CD14-positive monocyte (primary cell): ENCODE measurements at regions not wholly inside any gene's neighbourhood (a gene's known extent, or its start where the extent isn't known, plus 50 kb on each side); places are given as distances from the start of the nearest gene placed in this dataset.

Experiments used
- DNase-seq, 3 donors: peaks; one replicate each; pipeline ENCODE4 v3.0.0-alpha.2; 2011 to 2022
- H2AFZ ChIP-seq: 2 replicates; pipeline ENCODE4 v1.6.0; 2012; ENCODE audit warnings: mild to moderate bottlenecking, low read depth, low read length, inconsistent platforms; ENCODE audit not compliant: insufficient read depth, poor library complexity, severe bottlenecking
- H3K27ac ChIP-seq, 2 donors: 1 replicate in 1 of 2; 2 replicates in 1 of 2; pipeline ENCODE4 v1.5.1; 2012 to 2013; ENCODE audit warnings: low read length in 2 of 2, control low read depth in 1 of 2, inconsistent platforms in 1 of 2, low read depth in 1 of 2, mild to moderate bottlenecking in 1 of 2
- H3K27me3 ChIP-seq, 2 donors: one replicate each; pipeline versions ENCODE4 v1.6.0 to v1.6.1; 2011 to 2013; ENCODE audit warnings: low read length in 2 of 2; ENCODE audit not compliant: control insufficient read depth in 2 of 2, insufficient read depth in 2 of 2
- H3K36me3 ChIP-seq, 2 donors: replicated peaks in 1 of 2; 1 replicate in 1 of 2; 2 replicates in 1 of 2; pipeline versions ENCODE4 v1.5.1 to v1.6.1; 2012 to 2013; ENCODE audit warnings: low read length in 2 of 2, control low read depth in 1 of 2, inconsistent platforms in 1 of 2, mild to moderate bottlenecking in 1 of 2; ENCODE audit not compliant: insufficient read depth in 2 of 2, control insufficient read depth in 1 of 2
- H3K4me1 ChIP-seq, 2 donors: 1 replicate in 1 of 2; 2 replicates in 1 of 2; pipeline versions ENCODE4 v1.5.1 to v1.6.1; 2012 to 2013; ENCODE audit warnings: low read length in 2 of 2, control low read depth in 1 of 2, inconsistent platforms in 1 of 2, mild to moderate bottlenecking in 1 of 2, moderate library complexity in 1 of 2; ENCODE audit not compliant: insufficient read depth in 2 of 2, control insufficient read depth in 1 of 2
- H3K4me2 ChIP-seq: replicated peaks from 2 replicates; pipeline ENCODE3; 2012; ENCODE audit warnings: low read length, moderate library complexity, mild to moderate bottlenecking; ENCODE audit not compliant: poor library complexity, severe bottlenecking; ENCODE audit errors: extremely low read depth
- H3K4me3 ChIP-seq, 3 experiments: fragments of 200-600 bp in 1 of 3; sonication (generic) in 1 of 3; replicated peaks in 1 of 3; 1 replicate in 2 of 3; 2 replicates in 1 of 3; pipeline ENCODE4 v1.5.1; 2011 to 2013; ENCODE audit warnings: low read length in 3 of 3, mild to moderate bottlenecking in 3 of 3, control low read depth in 2 of 3, low read depth in 2 of 3, inconsistent platforms in 1 of 3, moderate library complexity in 1 of 3
- H3K79me2 ChIP-seq: 2 replicates; pipeline ENCODE4 v1.6.0; 2012; ENCODE audit warnings: mild to moderate bottlenecking, control low read depth, inconsistent platforms, low read length, moderate library complexity; ENCODE audit not compliant: insufficient read depth
- H3K9ac ChIP-seq: 2 replicates; pipeline ENCODE4 v1.6.0; 2017; ENCODE audit warnings: low read length, mild to moderate bottlenecking; ENCODE audit not compliant: insufficient read depth, poor library complexity, severe bottlenecking
- H3K9me3 ChIP-seq, 2 donors: replicated peaks in 1 of 2; 1 replicate in 1 of 2; 2 replicates in 1 of 2; pipeline versions ENCODE4 v1.5.1 to v1.6.1; 2012 to 2013; ENCODE audit warnings: low read length in 2 of 2, control low read depth in 1 of 2; ENCODE audit not compliant: control insufficient read depth in 1 of 2, insufficient read depth in 1 of 2
- H4K20me1 ChIP-seq: 2 replicates; pipeline ENCODE4 v1.6.0; 2012; ENCODE audit warnings: mild to moderate bottlenecking, low read length, control low read depth, moderate library complexity; ENCODE audit not compliant: insufficient read depth
- H3K27ac Mint-ChIP-seq, 7 donors: one replicate each; pipeline ENCODE4 v1.8.0; 2020; ENCODE audit warnings: mild to moderate bottlenecking in 7 of 7, mixed read lengths in 7 of 7, moderate library complexity in 6 of 7, inconsistent platforms in 2 of 7
- H3K27me3 Mint-ChIP-seq, 3 donors: one replicate each; pipeline ENCODE4 v1.8.0; 2021 to 2022; ENCODE audit warnings: low read depth in 3 of 3, mild to moderate bottlenecking in 3 of 3, mixed read lengths in 3 of 3, moderate library complexity in 3 of 3, inconsistent platforms in 1 of 3
- H3K36me3 Mint-ChIP-seq, 2 donors: one replicate each; pipeline ENCODE4 v1.8.0; 2020; ENCODE audit warnings: mixed read lengths in 2 of 2, inconsistent platforms in 1 of 2, mild to moderate bottlenecking in 1 of 2
- H3K4me1 Mint-ChIP-seq: one replicate; pipeline ENCODE4 v1.8.0; 2020; ENCODE audit warnings: mild to moderate bottlenecking, mixed read lengths
- H3K4me3 Mint-ChIP-seq, 2 donors: one replicate each; pipeline ENCODE4 v1.8.0; 2020; ENCODE audit warnings: mild to moderate bottlenecking in 2 of 2, mixed read lengths in 2 of 2, moderate library complexity in 1 of 2
- H3K9me3 Mint-ChIP-seq, 7 donors: one replicate each; pipeline ENCODE4 v1.8.0; 2020 to 2022; ENCODE audit warnings: mixed read lengths in 7 of 7, mild to moderate bottlenecking in 6 of 7, moderate library complexity in 6 of 7, inconsistent platforms in 2 of 7
- WGBS: methylation state at CpG from one replicate; pipeline ENCODE4 v1.1.5; 2013; ENCODE audit warnings: missing lambda C conversion rate; ENCODE audit not compliant: insufficient coverage; 5-methylcytosine and 5-hydroxymethylcytosine counted together
- intact Hi-C, 2 donors: fragments of 100-400 bp; cut with micrococcal nuclease; formaldehyde crosslinking; loops; one replicate each; pipeline versions ENCODE4 v1.15.0 to v1.15.1; 2023
- TF ChIP-seq, protein P1 (sequence below): fragments of 200-600 bp; IDR thresholded peaks from one replicate; pipeline ENCODE4 v1.8.0; 2022; ENCODE audit warnings: antibody characterized with exemption, mild to moderate bottlenecking

- DNase-seq = no peak
- no CpG with 5 or more reads among the region's 4 CpGs for WGBS
- Mint-ChIP-seq H3K27ac (no peak overlapping the region), H3K9me3 (peaks cover 1 to 6% (median 2%) of the 10 kb centered on the region in 7 donors), H3K27me3 (no peaks in the 10 kb centered on the region), H3K36me3 (no peaks in the 10 kb centered on the region), H3K4me1 (no peaks in the 10 kb centered on the region), H3K4me3 (no peak overlapping the region)
- H3K4me3 ChIP-seq = no peak overlapping the region
- no peak overlapping the region for H3K27ac ChIP-seq
- H3K79me2 ChIP-seq = no peaks in the 10 kb centered on the region
- H3K9me3 ChIP-seq = no peaks in the 10 kb centered on the region
- no peaks in the 10 kb centered on the region for H4K20me1 ChIP-seq
- H3K4me1 ChIP-seq = no peaks in the 10 kb centered on the region
- no peak overlapping the region for H3K9ac ChIP-seq
- H2AFZ ChIP-seq = no peak overlapping the region
- TF ChIP-seq, protein P1, sequence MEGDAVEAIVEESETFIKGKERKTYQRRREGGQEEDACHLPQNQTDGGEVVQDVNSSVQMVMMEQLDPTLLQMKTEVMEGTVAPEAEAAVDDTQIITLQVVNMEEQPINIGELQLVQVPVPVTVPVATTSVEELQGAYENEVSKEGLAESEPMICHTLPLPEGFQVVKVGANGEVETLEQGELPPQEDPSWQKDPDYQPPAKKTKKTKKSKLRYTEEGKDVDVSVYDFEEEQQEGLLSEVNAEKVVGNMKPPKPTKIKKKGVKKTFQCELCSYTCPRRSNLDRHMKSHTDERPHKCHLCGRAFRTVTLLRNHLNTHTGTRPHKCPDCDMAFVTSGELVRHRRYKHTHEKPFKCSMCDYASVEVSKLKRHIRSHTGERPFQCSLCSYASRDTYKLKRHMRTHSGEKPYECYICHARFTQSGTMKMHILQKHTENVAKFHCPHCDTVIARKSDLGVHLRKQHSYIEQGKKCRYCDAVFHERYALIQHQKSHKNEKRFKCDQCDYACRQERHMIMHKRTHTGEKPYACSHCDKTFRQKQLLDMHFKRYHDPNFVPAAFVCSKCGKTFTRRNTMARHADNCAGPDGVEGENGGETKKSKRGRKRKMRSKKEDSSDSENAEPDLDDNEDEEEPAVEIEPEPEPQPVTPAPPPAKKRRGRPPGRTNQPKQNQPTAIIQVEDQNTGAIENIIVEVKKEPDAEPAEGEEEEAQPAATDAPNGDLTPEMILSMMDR = no peak
- H3K36me3 ChIP-seq = no peaks in the 10 kb centered on the region
- intact Hi-C loops = no loop called here
- H3K27me3 ChIP-seq = no peaks in the 10 kb centered on the region
- H3K4me2 ChIP-seq = no peak overlapping the region
Observed at GRCh38 chr7:79912213-79912633, 222.4 kb upstream of the GNAI1 start.

DNA sequence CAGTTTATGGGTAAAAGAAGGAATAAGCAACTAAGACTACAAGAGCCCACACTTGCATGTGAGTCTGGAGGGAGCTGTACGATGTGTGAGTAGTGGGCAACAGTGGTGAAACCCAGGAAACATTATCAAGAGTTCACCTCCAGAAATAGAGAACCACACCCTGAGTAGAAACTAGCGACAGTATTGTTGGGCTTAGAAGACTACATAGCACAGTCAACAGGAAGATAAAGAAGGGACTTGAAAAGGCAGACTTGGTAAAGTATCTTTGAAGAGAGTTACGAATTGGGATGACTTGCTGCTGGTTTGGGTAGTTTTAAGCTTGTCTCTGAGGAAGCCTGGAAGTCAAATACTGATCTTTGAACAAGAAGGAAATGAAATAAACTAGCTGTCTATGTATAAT lies 223.2 kb upstream of the GNAI1 start:
- Mint-ChIP-seq H3K27me3 (no peaks in the 10 kb centered on the region), H3K36me3 (no peaks in the 10 kb centered on the region), H3K27ac (no peak overlapping the region), H3K4me1 (no peaks in the 10 kb centered on the region), H3K9me3 (peaks cover 1 to 9% (median 2%) of the 10 kb centered on the region in 7 donors), H3K4me3 (no peak overlapping the region)
- DNase-seq = no peak
- TF ChIP-seq, protein P1 = no peak
- no peak overlapping the region for H3K4me3 ChIP-seq
- 80% methylated on average over 1 of the region's 3 CpGs for WGBS
- H2AFZ ChIP-seq = no peak overlapping the region
- H4K20me1 ChIP-seq = no peaks in the 10 kb centered on the region
- no peak overlapping the region for H3K9ac ChIP-seq
- H3K4me2 ChIP-seq = no peak overlapping the region
- H3K9me3 ChIP-seq = no peaks in the 10 kb centered on the region
- no peaks in the 10 kb centered on the region for H3K4me1 ChIP-seq
- no peak overlapping the region for H3K27ac ChIP-seq
- no peaks in the 10 kb centered on the region for H3K36me3 ChIP-seq
- intact Hi-C loops = no loop called here
- H3K27me3 ChIP-seq = no peaks in the 10 kb centered on the region
- H3K79me2 ChIP-seq = no peaks in the 10 kb centered on the region
